Uterus (tissue), 3 donors: ENCODE measurements at regions not wholly inside any gene's neighbourhood (a gene's known extent, or its start where the extent isn't known, plus 50 kb on each side); places are given as distances from the start of the nearest gene placed in this dataset.

Source experiments
- DNase-seq, 2 donors: peaks; one replicate each; pipeline ENCODE4 v3.0.0-alpha.2; 2019 to 2020
- H3K27ac ChIP-seq, 2 donors: fragments of 200-600 bp; sonication (generic); 1 replicate in 1 of 2; 2 replicates in 1 of 2; pipeline ENCODE4 v1.5.1; 2016 to 2018
- H3K27me3 ChIP-seq, 2 donors: fragments of 200-600 bp; sonication (generic); one replicate each; pipeline ENCODE4 v1.5.1; 2018 to 2019; ENCODE audit warnings: control low read depth in 1 of 2
- H3K36me3 ChIP-seq, 2 donors: fragments of 200-600 bp; sonication (generic); one replicate each; pipeline ENCODE4 v1.5.1; 2019; ENCODE audit warnings: control low read depth in 1 of 2
- H3K4me1 ChIP-seq, 2 donors: fragments of 200-600 bp; sonication (generic); one replicate each; pipeline ENCODE4 v1.5.1; 2018 to 2019; ENCODE audit warnings: control low read depth in 1 of 2
- H3K4me3 ChIP-seq, 2 donors: fragments of 200-600 bp; sonication (generic); 1 replicate in 1 of 2; 2 replicates in 1 of 2; pipeline ENCODE4 v1.5.1; 2018 to 2019; ENCODE audit warnings: mild to moderate bottlenecking in 1 of 2
- H3K9me3 ChIP-seq, 2 donors: fragments of 200-600 bp; sonication (generic); one replicate each; pipeline ENCODE4 v1.5.1; 2019; ENCODE audit warnings: control low read depth in 1 of 2
- CTCF ChIP-seq, 4 experiments: fragments of 200-600 bp in 2 of 4; fragments of 450-650 bp in 2 of 4; sonication (generic) in 2 of 4; IDR thresholded peaks; one replicate each; pipeline ENCODE4 v1.5.1; 2016 to 2019; ENCODE audit warnings: antibody characterized with exemption in 4 of 4, mild to moderate bottlenecking in 2 of 4, moderate library complexity in 1 of 4
- POLR2A ChIP-seq, 2 donors: fragments of 450-650 bp; IDR thresholded peaks; one replicate each; pipeline ENCODE4 v1.6.1; 2016; ENCODE audit warnings: antibody characterized with exemption in 2 of 2, mild to moderate bottlenecking in 1 of 2, moderate library complexity in 1 of 2
- intact Hi-C: fragments of 100-400 bp; cut with DNase I; formaldehyde crosslinking; loops from one replicate; pipeline ENCODE4 v1.15.1; 2023; ENCODE audit warnings: low total_unique reads
- donor health status: DM: yes; HTN: yes; CAD: no.

- Histone ChIP-seq H3K9me3 (no peaks in the 10 kb centered on the region), H3K4me3 (no peak overlapping the region), H3K27me3 (no peaks in the 10 kb centered on the region), H3K27ac (no peak overlapping the region), H3K4me1 (no peaks in the 10 kb centered on the region), H3K36me3 (no peaks in the 10 kb centered on the region)
- TF ChIP-seq POLR2A (IDR thresholded peaks at IDR 0.05) = no peak
- no peak for TF ChIP-seq CTCF (IDR thresholded peaks at IDR 0.05)
- intact Hi-C loops = no loop called here
- DNase-seq = no peak
Observed at GRCh38 chr7:156029460-156030007, 217.3 kb upstream of the SHH start.

- no peaks in the 10 kb centered on the region for H3K27me3 ChIP-seq
- TF ChIP-seq CTCF (IDR thresholded peaks at IDR 0.05) = no peak
- no peak for TF ChIP-seq POLR2A (IDR thresholded peaks at IDR 0.05)
- no peak overlapping the region for H3K27ac ChIP-seq
- intact Hi-C loops = no loop called here
- H3K4me1 ChIP-seq = no peaks in the 10 kb centered on the region
- DNase-seq = no peak
- H3K9me3 ChIP-seq = no peaks in the 10 kb centered on the region
- H3K36me3 ChIP-seq = no peaks in the 10 kb centered on the region
- H3K4me3 ChIP-seq = no peak overlapping the region
Observed at GRCh38 chr7:156028521-156028920, 216.3 kb upstream of the SHH start.

- H3K27me3 ChIP-seq = no peaks in the 10 kb centered on the region
- no peak overlapping the region for H3K4me3 ChIP-seq
- TF ChIP-seq POLR2A (IDR thresholded peaks at IDR 0.05) (no peak), CTCF (IDR thresholded peaks at IDR 0.05) (no peak)
- no peaks in the 10 kb centered on the region for H3K9me3 ChIP-seq
- no peaks in the 10 kb centered on the region for H3K4me1 ChIP-seq
- no peak overlapping the region for H3K27ac ChIP-seq
- intact Hi-C loops = no loop called here
- no peaks in the 10 kb centered on the region for H3K36me3 ChIP-seq
- DNase-seq = no peak
Observed at GRCh38 chr7:156027821-156028220, 215.6 kb upstream of the SHH start.

- Histone ChIP-seq H3K9me3 (no peaks in the 10 kb centered on the region), H3K27me3 (no peaks in the 10 kb centered on the region), H3K4me1 (no peaks in the 10 kb centered on the region), H3K4me3 (no peak overlapping the region), H3K36me3 (no peaks in the 10 kb centered on the region), H3K27ac (no peak overlapping the region)
- intact Hi-C loops = no loop called here
- TF ChIP-seq CTCF (IDR thresholded peaks at IDR 0.05) (no peak), POLR2A (IDR thresholded peaks at IDR 0.05) (no peak)
- no peak for DNase-seq
Observed at GRCh38 chr7:156026603-156027002, 214.3 kb upstream of the SHH start.

GRCh38 chr7:156026076-156026600, 213.9 kb upstream of the SHH start:
- H3K27ac ChIP-seq = no peak overlapping the region
- no peaks in the 10 kb centered on the region for H3K9me3 ChIP-seq
- intact Hi-C loops = no loop called here
- H3K36me3 ChIP-seq = no peaks in the 10 kb centered on the region
- TF ChIP-seq POLR2A (IDR thresholded peaks at IDR 0.05) = no peak
- no peak for TF ChIP-seq CTCF (IDR thresholded peaks at IDR 0.05)
- no peak for DNase-seq
- no peaks in the 10 kb centered on the region for H3K4me1 ChIP-seq
- no peak overlapping the region for H3K4me3 ChIP-seq
- no peaks in the 10 kb centered on the region for H3K27me3 ChIP-seq
